ENCODE measurements at regions not wholly inside any gene's neighbourhood (a gene's known extent, or its start where the extent isn't known, plus 50 kb on each side); places are given as distances from the start of the nearest gene placed in this dataset.

DNA sequence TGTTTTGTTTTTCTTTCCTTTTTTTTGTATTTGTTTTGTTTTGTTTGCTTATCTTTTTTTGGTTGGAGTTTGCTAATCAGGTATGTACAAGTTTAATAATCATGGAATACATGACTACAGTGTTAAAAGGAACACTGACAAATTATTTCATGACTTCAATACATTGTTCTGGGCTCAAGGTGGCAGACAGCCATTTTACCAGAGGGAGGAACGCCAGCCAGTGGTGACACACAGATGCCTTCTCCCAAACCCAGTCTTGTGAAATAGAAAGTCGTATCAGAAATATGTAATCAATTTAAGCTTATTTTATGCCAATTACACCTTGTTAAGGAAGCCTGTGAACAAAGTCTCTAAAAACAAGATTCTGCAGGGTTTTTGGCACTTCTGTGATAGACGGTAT is 264.0 kb upstream of the EPHA4 start:
- DNase-seq = peak in 2 of 4 donors; percentile 9 to 15
- Histone ChIP-seq H3K36me3 (replicated peaks in 1 of 2; ENCODE audit: insufficient read depth in 1 of 2, low read depth in 2 of 2) (no peaks in the 10 kb centered on the region), H3K4me1 (no peaks in the 10 kb centered on the region), H3K4me3 (no peak overlapping the region), H3K27me3 (no peaks in the 10 kb centered on the region), H3K27ac (no peak overlapping the region), H3K9me3 (no peaks in the 10 kb centered on the region)
- 39 to 40% methylated on average over 3 of the region's 3 CpGs for WGBS, 2 donors
- intact Hi-C loops (cut with DNase I) = no loop called here
- ATAC-seq = no peak
- TF ChIP-seq POLR2A (IDR thresholded peaks at IDR 0.05) = no peak
- TF ChIP-seq, protein P1, sequence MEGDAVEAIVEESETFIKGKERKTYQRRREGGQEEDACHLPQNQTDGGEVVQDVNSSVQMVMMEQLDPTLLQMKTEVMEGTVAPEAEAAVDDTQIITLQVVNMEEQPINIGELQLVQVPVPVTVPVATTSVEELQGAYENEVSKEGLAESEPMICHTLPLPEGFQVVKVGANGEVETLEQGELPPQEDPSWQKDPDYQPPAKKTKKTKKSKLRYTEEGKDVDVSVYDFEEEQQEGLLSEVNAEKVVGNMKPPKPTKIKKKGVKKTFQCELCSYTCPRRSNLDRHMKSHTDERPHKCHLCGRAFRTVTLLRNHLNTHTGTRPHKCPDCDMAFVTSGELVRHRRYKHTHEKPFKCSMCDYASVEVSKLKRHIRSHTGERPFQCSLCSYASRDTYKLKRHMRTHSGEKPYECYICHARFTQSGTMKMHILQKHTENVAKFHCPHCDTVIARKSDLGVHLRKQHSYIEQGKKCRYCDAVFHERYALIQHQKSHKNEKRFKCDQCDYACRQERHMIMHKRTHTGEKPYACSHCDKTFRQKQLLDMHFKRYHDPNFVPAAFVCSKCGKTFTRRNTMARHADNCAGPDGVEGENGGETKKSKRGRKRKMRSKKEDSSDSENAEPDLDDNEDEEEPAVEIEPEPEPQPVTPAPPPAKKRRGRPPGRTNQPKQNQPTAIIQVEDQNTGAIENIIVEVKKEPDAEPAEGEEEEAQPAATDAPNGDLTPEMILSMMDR (IDR thresholded peaks at IDR 0.05) = no peak

DNA sequence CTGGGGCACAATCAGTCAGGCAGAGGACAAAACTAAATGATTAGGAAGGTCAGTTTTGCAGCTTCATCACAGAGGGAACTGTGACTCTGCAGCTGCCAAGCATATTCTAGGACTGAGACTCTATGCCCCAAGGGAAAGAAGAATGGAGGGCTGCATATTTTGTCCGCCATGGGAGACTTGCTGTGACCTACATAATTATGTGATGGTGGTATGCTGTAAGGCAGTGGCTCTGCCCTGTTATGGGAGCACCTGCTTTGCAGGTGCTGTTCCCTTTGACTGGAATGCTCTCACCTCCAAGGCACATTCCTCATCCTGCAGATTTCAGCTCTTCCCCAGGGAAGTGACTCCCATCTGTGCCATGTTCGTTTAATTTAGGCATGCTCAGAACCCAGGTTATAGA is 261.9 kb upstream of the EPHA4 start:
- no peak for TF ChIP-seq POLR2A (IDR thresholded peaks at IDR 0.05)
- TF ChIP-seq, protein P1 (IDR thresholded peaks at IDR 0.05) = no peak
- WGBS, 2 donors = 40 to 75% methylated on average over 2 of the region's 2 CpGs
- intact Hi-C loops (cut with DNase I) = no loop called here
- ATAC-seq (no peak), DNase-seq (no peak)
- H3K9me3 ChIP-seq = no peaks in the 10 kb centered on the region
- H3K36me3 ChIP-seq (replicated peaks in 1 of 2; ENCODE audit: insufficient read depth in 1 of 2, low read depth in 2 of 2) = no peaks in the 10 kb centered on the region
- H3K27ac ChIP-seq = no peak overlapping the region
- H3K4me3 ChIP-seq = no peak overlapping the region
- H3K4me1 ChIP-seq = no peaks in the 10 kb centered on the region
- H3K27me3 ChIP-seq = no peaks in the 10 kb centered on the region

DNA sequence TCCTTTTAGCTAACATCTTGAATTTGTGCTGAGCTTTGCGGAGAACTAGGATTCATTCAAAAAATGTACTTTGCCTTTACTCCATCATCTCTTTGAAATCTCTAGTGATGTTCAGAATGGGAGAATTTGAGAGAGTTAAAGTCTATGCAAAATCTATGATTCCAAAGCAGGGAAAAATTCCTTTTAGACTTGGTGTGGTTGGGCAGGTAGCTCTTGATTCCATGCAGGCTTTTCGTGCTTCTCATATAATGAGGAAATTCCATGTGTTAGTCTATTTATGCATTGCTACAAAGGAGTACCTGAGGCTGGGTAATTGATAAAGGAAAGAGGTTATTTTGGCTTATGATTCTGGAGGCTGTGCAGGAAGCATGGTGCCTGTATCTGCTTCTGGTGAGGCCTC is 258.9 kb upstream of the EPHA4 start:
- 67 to 69% methylated on average over 2 of the region's 2 CpGs for WGBS, 2 donors
- H3K4me1 ChIP-seq = no peaks in the 10 kb centered on the region
- ATAC-seq = no peak
- DNase-seq = no peak
- no peak for TF ChIP-seq POLR2A (IDR thresholded peaks at IDR 0.05)
- TF ChIP-seq, protein P1 (IDR thresholded peaks at IDR 0.05) = no peak
- no peaks in the 10 kb centered on the region for H3K9me3 ChIP-seq
- intact Hi-C loops (cut with DNase I) = no loop called here
- H3K27ac ChIP-seq = no peak overlapping the region
- H3K36me3 ChIP-seq (replicated peaks in 1 of 2; ENCODE audit: insufficient read depth in 1 of 2, low read depth in 2 of 2) = no peaks in the 10 kb centered on the region
- H3K4me3 ChIP-seq = no peak overlapping the region
- H3K27me3 ChIP-seq = no peaks in the 10 kb centered on the region

DNA sequence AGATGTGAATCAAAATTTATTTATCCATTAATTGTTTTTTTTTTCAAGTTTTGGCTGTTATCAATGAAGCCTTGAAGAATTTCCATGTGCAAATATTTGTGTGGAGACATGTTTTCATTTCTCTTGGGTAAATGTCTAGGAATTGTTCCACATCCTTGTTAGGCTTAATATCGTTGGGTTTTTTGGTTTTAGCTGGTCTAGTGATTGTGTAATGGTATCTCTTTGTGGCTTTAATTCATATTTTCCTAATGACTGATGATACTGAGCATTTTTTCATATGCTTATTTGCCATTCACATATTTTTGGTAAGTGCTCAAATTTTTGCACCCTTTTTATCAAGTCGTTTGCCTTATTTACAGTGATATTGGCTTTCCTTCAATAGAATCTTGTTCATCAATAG is 250.3 kb upstream of the EPHA4 start:
- DNase-seq (no peak), ATAC-seq (no peak)
- WGBS, 2 donors = 54 to 56% methylated on average over 2 of the region's 2 CpGs
- Histone ChIP-seq H3K27ac (no peak overlapping the region), H3K4me1 (peaks cover 4% of the 10 kb centered on the region), H3K36me3 (replicated peaks in 1 of 2; ENCODE audit: insufficient read depth in 1 of 2, low read depth in 2 of 2) (no peaks in the 10 kb centered on the region), H3K9me3 (no peaks in the 10 kb centered on the region), H3K27me3 (no peaks in the 10 kb centered on the region), H3K4me3 (no peak overlapping the region)
- intact Hi-C loops (cut with DNase I) = no loop called here
- no peak for TF ChIP-seq POLR2A (IDR thresholded peaks at IDR 0.05)
- TF ChIP-seq, protein P1 (IDR thresholded peaks at IDR 0.05) = no peak

DNA sequence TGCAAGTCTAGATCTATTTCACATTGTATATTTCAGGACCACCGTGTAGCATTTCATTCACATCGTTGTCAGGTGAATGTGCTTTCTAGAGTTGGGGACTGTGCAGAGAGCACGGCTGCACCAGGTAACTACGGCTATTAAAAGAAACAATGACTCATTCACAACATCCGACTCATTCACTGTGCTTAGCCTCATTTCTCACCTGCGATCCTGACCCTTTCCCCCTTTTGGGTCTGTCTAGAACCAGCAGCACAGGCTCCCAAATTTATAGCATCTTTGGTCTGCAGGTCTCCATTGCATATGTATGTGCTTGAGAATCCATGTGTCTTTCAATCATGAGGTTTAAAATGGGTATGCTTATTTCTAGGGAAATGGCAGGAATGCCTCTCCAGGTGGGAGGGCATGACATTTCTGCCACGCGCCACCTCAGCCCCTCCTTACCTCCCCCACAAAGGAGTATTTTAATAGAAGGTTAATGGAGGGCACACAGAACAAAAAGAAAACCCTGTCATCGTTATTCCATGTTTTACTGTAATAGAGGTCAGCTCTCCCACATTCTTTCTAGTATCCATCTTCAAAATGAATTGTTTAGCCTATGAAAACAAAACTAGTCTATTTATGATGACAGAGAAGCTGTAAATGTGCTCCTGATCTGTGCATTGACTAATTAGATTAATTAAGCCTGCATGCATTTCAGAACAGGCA is 246.7 kb upstream of the EPHA4 start:
- Histone ChIP-seq H3K9me3 (no peaks in the 10 kb centered on the region), H3K27ac (no peak overlapping the region), H3K27me3 (no peaks in the 10 kb centered on the region), H3K4me1 (peaks cover 4% of the 10 kb centered on the region), H3K4me3 (no peak overlapping the region), H3K36me3 (replicated peaks in 1 of 2; ENCODE audit: insufficient read depth in 1 of 2, low read depth in 2 of 2) (no peaks in the 10 kb centered on the region)
- peak; percentile 63 for ATAC-seq
- 17 to 22% methylated on average over 9 of the region's 9 CpGs for WGBS, 2 donors
- no peak for TF ChIP-seq POLR2A (IDR thresholded peaks at IDR 0.05)
- TF ChIP-seq, protein P1 (IDR thresholded peaks at IDR 0.05) = no peak
- DNase-seq = no peak
- intact Hi-C loops (cut with DNase I) = no loop called here
